Anterior cingulate cortex (tissue), 58 donors: ENCODE measurements at regions not wholly inside any gene's neighbourhood (a gene's known extent, or its start where the extent isn't known, plus 50 kb on each side); places are given as distances from the start of the nearest gene placed in this dataset.

Experiments
- DNase-seq, 58 donors: peaks; one replicate each; lab custom pipeline; 2025; lab: John Stamatoyannopoulos, UW

- DNase-seq: no peak
These were observed 569.4 kb downstream of the CDH26 start for GRCh38 chr20:60527656-60528055.

DNA sequence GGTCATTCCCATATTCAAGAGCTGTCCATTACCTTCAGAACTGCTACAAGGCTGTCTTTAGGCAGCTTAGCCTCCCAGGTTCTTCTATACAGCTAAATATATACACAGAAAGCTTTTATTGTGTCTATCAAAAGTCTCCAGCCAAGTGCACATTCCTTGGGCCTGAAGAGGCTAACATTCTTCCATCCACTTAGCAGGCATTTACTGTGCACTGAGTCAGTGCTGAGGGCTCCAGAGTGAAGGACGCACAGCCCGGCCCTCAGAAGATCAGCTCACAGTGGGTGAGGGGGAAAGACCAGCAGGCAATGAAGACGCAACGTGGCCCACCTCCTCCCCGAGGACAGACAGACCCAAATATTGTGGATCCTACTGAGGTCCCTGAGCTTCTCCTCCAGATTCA is 569.9 kb downstream of the CDH26 start:
- DNase-seq: no peak

DNA sequence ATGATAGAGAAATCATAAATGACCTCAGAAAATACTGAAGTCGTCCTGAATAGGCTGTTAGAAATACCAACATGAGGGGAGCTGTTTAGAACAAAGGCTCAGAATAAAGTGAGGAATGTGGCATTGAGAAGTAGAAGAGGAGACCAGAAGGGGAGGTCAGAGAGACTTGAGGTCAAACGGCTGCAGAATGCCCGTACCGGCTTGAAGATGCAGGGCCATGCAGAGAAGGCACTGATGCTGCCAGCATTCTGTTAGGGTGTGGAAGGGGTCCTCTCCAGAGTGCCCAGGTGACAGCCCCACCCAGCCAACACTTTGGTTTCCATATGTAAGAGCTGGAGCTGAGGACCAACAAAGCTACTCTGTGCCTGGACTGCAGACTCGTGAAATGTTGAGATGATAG is 570.9 kb downstream of the CDH26 start:
- DNase-seq: no peak

- DNase-seq: no peak
These were observed 577.0 kb downstream of the CDH26 start for GRCh38 chr20:60535211-60535610.

GRCh38 chr20:60540591-60540990 is 582.4 kb downstream of the CDH26 start:
- DNase-seq: no peak

- no peak for DNase-seq
These were observed 583.8 kb downstream of the CDH26 start for GRCh38 chr20:60541991-60542390.

DNA sequence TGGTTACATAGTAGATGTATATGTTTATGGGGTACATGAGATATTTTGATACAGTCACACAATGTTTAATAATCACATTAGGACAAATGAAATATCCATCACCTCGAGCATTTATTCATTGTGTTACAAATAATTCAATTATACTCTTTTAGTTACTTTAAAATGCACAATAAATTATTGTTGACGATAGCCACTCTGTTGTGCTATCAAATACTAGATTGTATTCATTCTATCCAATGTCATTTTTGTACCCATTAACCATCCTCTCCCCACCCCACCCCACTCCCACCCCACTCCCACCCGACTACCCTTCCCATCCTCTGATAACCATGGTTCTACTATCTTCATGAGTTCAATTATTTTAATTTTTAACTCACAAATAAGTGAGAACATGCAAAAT is 585.4 kb downstream of the CDH26 start:
- no peak for DNase-seq

DNA sequence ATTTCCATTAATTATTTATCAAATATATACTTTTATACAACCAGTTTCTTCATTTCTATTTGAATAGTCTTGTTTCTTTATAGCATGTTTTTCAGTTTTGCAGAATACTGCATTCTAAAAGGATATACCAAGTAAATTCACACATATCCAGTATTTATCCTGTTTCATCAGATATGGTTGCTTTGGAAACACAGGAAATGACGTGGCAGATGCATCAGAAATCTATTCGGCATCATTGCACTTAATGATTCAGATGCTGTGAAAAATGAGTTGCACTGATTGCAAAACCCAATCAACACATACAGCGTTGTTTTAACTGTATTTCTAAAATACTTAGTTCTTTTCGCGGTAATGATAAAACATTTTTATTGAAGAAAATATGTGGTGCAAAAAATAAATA is 594.9 kb downstream of the CDH26 start:
- DNase-seq: no peak

DNA sequence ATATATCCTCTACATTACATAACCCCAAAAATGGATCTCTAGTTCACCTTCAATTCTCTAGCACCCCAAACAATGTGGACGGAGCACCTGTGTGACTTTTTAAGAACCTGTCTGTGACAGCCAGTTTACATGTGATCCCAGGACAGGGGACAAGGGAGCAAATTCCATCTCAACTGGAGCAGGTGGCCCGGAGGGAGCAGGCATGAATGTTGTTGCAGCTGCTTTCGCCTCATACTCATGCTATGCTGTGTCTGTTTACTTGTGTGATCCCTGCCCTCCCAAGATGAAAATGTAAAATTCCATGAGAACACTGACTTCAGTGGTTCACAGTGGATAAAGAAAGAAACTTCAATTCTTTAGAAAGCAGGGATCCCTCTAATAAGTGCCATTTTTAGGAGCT is 600.3 kb downstream of the CDH26 start:
- no peak for DNase-seq

DNA sequence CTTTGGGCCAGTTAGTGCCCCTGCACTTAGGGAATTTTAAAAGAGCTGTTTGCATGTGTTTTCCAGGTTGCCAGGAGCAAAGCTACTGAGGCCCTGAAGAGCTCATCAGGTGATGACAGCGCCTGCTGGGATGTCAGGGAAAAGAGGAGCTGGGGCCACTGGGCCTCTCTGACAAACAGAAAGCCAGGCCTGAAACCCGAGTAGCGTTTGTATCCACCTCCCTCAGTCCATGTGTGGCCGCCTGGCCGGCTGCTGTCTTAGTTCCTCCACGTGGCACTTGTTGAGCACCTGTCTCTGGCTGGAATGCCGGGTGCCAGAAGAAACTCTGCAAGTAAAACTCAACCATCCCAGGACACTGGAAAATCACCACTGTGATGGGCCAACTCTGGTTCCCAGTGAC is 601.2 kb downstream of the CDH26 start:
- DNase-seq: no peak

GRCh38 chr20:60561052-60561451 is 602.8 kb downstream of the CDH26 start:
- no peak for DNase-seq

DNA sequence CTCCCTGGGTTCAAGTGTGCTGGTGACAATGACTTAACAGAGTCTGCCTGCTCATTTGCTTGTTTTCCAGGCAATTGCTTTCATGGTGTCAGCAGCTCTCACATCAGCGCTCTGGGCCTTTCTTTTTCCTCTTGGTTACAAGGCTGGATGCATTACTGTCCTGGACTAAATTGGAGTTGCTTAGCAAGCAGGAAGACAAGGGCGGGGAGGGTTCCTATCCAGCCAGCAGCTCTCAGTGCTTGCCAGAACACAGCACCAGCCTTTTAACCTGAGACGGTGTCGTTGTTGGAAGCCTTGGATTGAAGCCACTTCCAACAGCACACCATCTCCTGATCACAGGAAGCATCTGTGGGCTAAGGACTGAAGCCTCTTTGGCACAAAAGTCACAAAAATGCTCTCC is 606.9 kb downstream of the CDH26 start:
- no peak for DNase-seq

- no peak for DNase-seq
These were observed 607.3 kb downstream of the CDH26 start for GRCh38 chr20:60565551-60565950.

GRCh38 chr20:60569116-60569515 is 610.9 kb downstream of the CDH26 start:
- DNase-seq: no peak

- DNase-seq: no peak
These were observed 612.5 kb downstream of the CDH26 start for GRCh38 chr20:60570481-60571277.

DNA sequence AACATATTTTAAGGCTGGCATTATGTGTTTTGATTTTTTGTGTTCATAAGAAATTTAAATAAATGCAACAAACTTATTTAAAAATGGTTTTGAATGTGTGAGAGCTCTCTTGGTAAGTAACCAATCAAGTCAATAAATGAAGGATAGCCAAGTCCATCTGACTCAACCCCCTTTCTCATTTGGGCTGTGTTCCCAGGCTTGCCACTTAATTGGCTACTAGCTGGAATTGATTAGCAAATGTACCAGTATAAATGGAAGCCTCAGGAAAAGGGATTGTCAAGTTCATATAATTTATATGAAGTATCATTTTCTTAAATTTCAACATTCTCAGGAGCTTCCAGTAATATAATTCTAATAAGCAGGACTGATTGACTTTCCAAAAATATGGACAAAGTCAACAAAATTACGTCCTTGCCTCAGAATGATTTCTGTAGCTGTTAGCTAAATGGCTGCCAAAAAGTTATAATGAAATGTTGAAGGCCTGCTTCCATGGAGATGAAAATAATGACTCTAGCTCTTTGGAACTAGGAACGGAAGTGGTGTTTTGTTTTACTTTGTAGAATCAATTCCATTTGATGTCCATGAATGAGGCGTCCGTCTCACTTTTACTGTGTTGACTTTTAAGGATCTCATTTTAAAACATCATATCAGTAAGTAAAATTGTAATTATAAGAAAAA is 614.9 kb downstream of the CDH26 start:
- DNase-seq: peak in 5 of 58 donors; percentile 4 to 11 (median 6)

GRCh38 chr20:60576236-60576635 is 618.0 kb downstream of the CDH26 start:
- DNase-seq: peak in 1 of 58 donors; percentile 16

- no peak for DNase-seq
These were observed 621.8 kb downstream of the CDH26 start for GRCh38 chr20:60579941-60580515.

- DNase-seq: no peak
These were observed 623.4 kb downstream of the CDH26 start for GRCh38 chr20:60581606-60582115.

- DNase-seq: peak in 1 of 58 donors; percentile 22
These were observed 625.5 kb downstream of the CDH26 start for GRCh38 chr20:60583741-60584140.

- DNase-seq: no peak
These were observed 626.0 kb downstream of the CDH26 start for GRCh38 chr20:60584221-60584620.

DNA sequence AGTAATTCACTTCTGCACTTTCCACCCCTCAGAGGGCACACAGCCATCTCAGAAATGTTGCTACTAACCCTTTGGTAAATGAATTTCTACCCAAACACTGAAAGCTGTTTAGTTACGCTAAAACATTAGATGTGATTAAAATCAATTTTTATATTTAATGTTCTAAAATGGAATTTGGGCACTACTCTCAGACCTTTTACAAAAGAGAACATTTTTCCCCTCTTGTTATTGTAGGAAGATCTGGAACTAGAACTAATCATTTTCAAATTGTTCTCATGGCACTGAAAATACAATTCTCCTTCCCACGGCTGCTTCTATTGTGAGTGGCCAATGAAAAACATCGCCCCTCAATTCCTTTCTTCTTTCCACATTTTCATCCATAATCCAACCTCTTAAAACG is 627.4 kb downstream of the CDH26 start:
- no peak for DNase-seq
